GM23338 (cell line): ENCODE measurements at regions not wholly inside any gene's neighbourhood (a gene's known extent, or its start where the extent isn't known, plus 50 kb on each side); places are given as distances from the start of the nearest gene placed in this dataset.

ENCODE experiments used
- ATAC-seq: fragments of 200-7000 bp; cut with Tn5 transposase; 3 replicates; pipeline ENCODE4 v1.9.1; 2020
- DNase-seq: peaks from one replicate; pipeline ENCODE4 v3.0.0-alpha.2; 2015; ENCODE audit warnings: low spot score
- H2AFZ ChIP-seq: fragments of 200-600 bp; sonication (generic); 2 replicates; pipeline ENCODE4 v1.8.0; 2016; ENCODE audit warnings: antibody characterized with exemption, mild to moderate bottlenecking, moderate library complexity
- H3F3A ChIP-seq: fragments of 200-600 bp; sonication (generic); replicated peaks from 2 replicates; pipeline ENCODE4 v1.8.0; 2017; ENCODE audit warnings: antibody characterized with exemption, mixed run types, low read depth
- H3K27ac ChIP-seq: fragments of 200-600 bp; sonication (generic); 2 replicates; pipeline ENCODE4 v1.6.1; 2016; ENCODE audit warnings: low read depth
- H3K27me3 ChIP-seq: fragments of 200-600 bp; sonication (generic); 2 replicates; pipeline ENCODE4 v1.8.0; 2016; ENCODE audit warnings: mild to moderate bottlenecking, mixed run types, moderate library complexity; ENCODE audit not compliant: insufficient read depth
- H3K36me3 ChIP-seq: fragments of 200-600 bp; sonication (generic); 2 replicates; pipeline ENCODE4 v1.8.0; 2016; ENCODE audit warnings: mild to moderate bottlenecking; ENCODE audit not compliant: insufficient read depth
- H3K4me1 ChIP-seq: fragments of 200-600 bp; sonication (generic); 2 replicates; pipeline ENCODE4 v1.8.0; 2016; ENCODE audit warnings: mild to moderate bottlenecking, moderate library complexity; ENCODE audit not compliant: insufficient read depth
- H3K4me2 ChIP-seq: fragments of 200-600 bp; sonication (generic); 2 replicates; pipeline ENCODE4 v1.7.1; 2017; ENCODE audit warnings: mixed run types
- H3K4me3 ChIP-seq: fragments of 200-600 bp; sonication (generic); 2 replicates; pipeline ENCODE4 v1.6.1; 2016; ENCODE audit warnings: mixed run types
- H3K79me2 ChIP-seq: fragments of 200-600 bp; sonication (generic); replicated peaks from 2 replicates; pipeline ENCODE4 v1.8.0; 2017; ENCODE audit warnings: mild to moderate bottlenecking; ENCODE audit not compliant: insufficient read depth
- H3K9me2 ChIP-seq: fragments of 200-600 bp; sonication (generic); 2 replicates; pipeline ENCODE4 v1.8.0; 2017; ENCODE audit not compliant: insufficient read depth
- H4K20me1 ChIP-seq: fragments of 200-600 bp; sonication (generic); replicated peaks from 2 replicates; pipeline ENCODE4 v1.8.0; 2017; ENCODE audit warnings: mild to moderate bottlenecking; ENCODE audit not compliant: insufficient read depth
- H3K27ac Mint-ChIP-seq: 2 replicates; pipeline ENCODE4 v1.8.0; 2020; ENCODE audit warnings: inconsistent platforms, mild to moderate bottlenecking, moderate library complexity, mixed read lengths
- H3K27me3 Mint-ChIP-seq: 3 replicates; pipeline ENCODE4 v1.8.0; 2022; ENCODE audit warnings: low read depth, mild to moderate bottlenecking, moderate library complexity, mixed read lengths, inconsistent platforms; ENCODE audit not compliant: insufficient read depth, poor library complexity
- H3K36me3 Mint-ChIP-seq: 3 replicates; pipeline ENCODE4 v1.8.0; 2021; ENCODE audit warnings: low read depth, mild to moderate bottlenecking, inconsistent platforms, moderate library complexity, mixed read lengths
- H3K4me1 Mint-ChIP-seq: 3 replicates; pipeline ENCODE4 v1.8.0; 2020; ENCODE audit warnings: mild to moderate bottlenecking, inconsistent platforms, mixed read lengths
- H3K4me3 Mint-ChIP-seq: 3 replicates; pipeline ENCODE4 v1.8.0; 2021; ENCODE audit warnings: moderate library complexity, mild to moderate bottlenecking, inconsistent platforms, mixed read lengths
- H3K9me3 Mint-ChIP-seq: 3 replicates; pipeline ENCODE4 v1.8.0; 2020; ENCODE audit warnings: moderate library complexity, mild to moderate bottlenecking, inconsistent platforms, mixed read lengths
- CREB1 ChIP-seq: fragments of 250-450 bp; sonication (Bioruptor Pico); IDR thresholded peaks from 2 replicates; pipeline ENCODE4 v1.5.0; 2020; ENCODE audit warnings: low read depth, mild to moderate bottlenecking, moderate library complexity
- CTCF ChIP-seq, 2 experiments: fragments of 200-600 bp in 1 of 2; sonication (generic) in 1 of 2; conservative IDR thresholded peaks; 2 replicates each; pipeline versions ENCODE4 v1.5.1 to v1.6.1; 2016 to 2017; ENCODE audit warnings: antibody characterized with exemption in 2 of 2, low read depth in 2 of 2, mild to moderate bottlenecking in 2 of 2, moderate library complexity in 1 of 2
- ETS1 ChIP-seq: IDR thresholded peaks from 2 replicates; pipeline ENCODE4 v1.6.1; 2016; ENCODE audit warnings: antibody characterized with exemption
- EZH2 ChIP-seq: fragments of 200-600 bp; sonication (generic); IDR thresholded peaks from one replicate; pipeline ENCODE4 v1.8.0; 2017; ENCODE audit warnings: antibody characterized with exemption, mild to moderate bottlenecking, low read depth; ENCODE audit not compliant: unreplicated experiment
- EZH2phosphoT487 ChIP-seq: fragments of 200-600 bp; sonication (generic); IDR thresholded peaks from one replicate; pipeline ENCODE4 v1.8.1; 2018; ENCODE audit warnings: antibody characterized with exemption; ENCODE audit not compliant: unreplicated experiment
- NANOG ChIP-seq: IDR thresholded peaks from 2 replicates; pipeline ENCODE4 v1.6.1; 2016; ENCODE audit warnings: antibody characterized with exemption, borderline replicate concordance
- POLR2AphosphoS5 ChIP-seq: IDR thresholded peaks from 2 replicates; pipeline ENCODE4 v1.6.1; 2016; ENCODE audit warnings: antibody characterized with exemption, low read depth
- ZNF114 ChIP-seq: fragments of 250-450 bp; sonication (Bioruptor Pico); IDR thresholded peaks from 2 replicates; pipeline ENCODE4 v1.5.0; 2020; ENCODE audit warnings: mild to moderate bottlenecking, moderate library complexity
- ZNF331 ChIP-seq: fragments of 250-450 bp; sonication (Bioruptor Pico); IDR thresholded peaks from 2 replicates; pipeline ENCODE4 v1.5.0; 2020; ENCODE audit warnings: low read depth, mild to moderate bottlenecking, moderate library complexity
- ZNF462 ChIP-seq: fragments of 250-450 bp; sonication (Bioruptor Pico); IDR thresholded peaks from 2 replicates; pipeline ENCODE4 v1.5.0; 2020; ENCODE audit warnings: mild to moderate bottlenecking, moderate library complexity

GRCh38 chr2:5389740-5390139 is 302.4 kb upstream of the SOX11 start (continued):
- TF ChIP-seq CTCF (conservative IDR thresholded peaks at IDR 0.05; ENCODE audit: low read depth in 2 of 2) = no peak

- H3K4me3 Mint-ChIP-seq = no peak overlapping the region
- no peak overlapping the region for H3K4me3 ChIP-seq
Observed at GRCh38 chr2:5391362-5391761, 300.8 kb upstream of the SOX11 start.

More at GRCh38 chr2:5391362-5391761, 300.8 kb upstream of the SOX11 start:
- H3K4me1 Mint-ChIP-seq = no peaks in the 10 kb centered on the region
- ATAC-seq (no peak), DNase-seq (no peak)
- H3K27ac Mint-ChIP-seq = no peak overlapping the region
- TF ChIP-seq CREB1 = no peak
- no peak for TF ChIP-seq EZH2
- TF ChIP-seq CTCF (conservative IDR thresholded peaks at IDR 0.05; ENCODE audit: low read depth in 2 of 2) = no peak
- no peak for TF ChIP-seq EZH2phosphoT487
- no peak for TF ChIP-seq POLR2AphosphoS5
- TF ChIP-seq ZNF114 (CRISPR knock-in tag) = no peak
- no peak for TF ChIP-seq ZNF462 (CRISPR knock-in tag)
- no peak for TF ChIP-seq ZNF331
- no peak for TF ChIP-seq ETS1
- TF ChIP-seq NANOG = no peak
- Histone ChIP-seq H3K27ac (no peak overlapping the region), H3K27me3 (no peaks in the 10 kb centered on the region), H3K4me1 (no peaks in the 10 kb centered on the region), H3F3A (no peaks in the 10 kb centered on the region), H3K79me2 (no peaks in the 10 kb centered on the region), H2AFZ (no peak overlapping the region), H4K20me1 (no peaks in the 10 kb centered on the region), H3K4me2 (no peak overlapping the region), H3K36me3 (no peaks in the 10 kb centered on the region), H3K9me2 (no peaks in the 10 kb centered on the region)
- peaks cover 73% of the 10 kb centered on the region for H3K9me3 Mint-ChIP-seq
- peaks cover 3% of the 10 kb centered on the region for H3K27me3 Mint-ChIP-seq
- peaks cover 4% of the 10 kb centered on the region; the same call in 2 of the 3 replicates for H3K36me3 Mint-ChIP-seq
